GM12874 (cell line): ENCODE measurements at regions not wholly inside any gene's neighbourhood (a gene's known extent, or its start where the extent isn't known, plus 50 kb on each side); places are given as distances from the start of the nearest gene placed in this dataset.

Experiments
- CTCF ChIP-seq: IDR thresholded peaks from 2 replicates; pipeline ENCODE4 v1.5.1; 2011; ENCODE audit warnings: low read depth, mild to moderate bottlenecking, control low read depth, low read length, moderate library complexity; ENCODE audit not compliant: insufficient read depth

GRCh38 chr6:113184291-113184690 lies 672.9 kb upstream of the MARCKS start:
- no peak for TF ChIP-seq CTCF

- no peak for TF ChIP-seq CTCF
Observed at GRCh38 chr6:113184736-113185135, 672.4 kb upstream of the MARCKS start.

GRCh38 chr6:113185299-113185698 lies 671.8 kb upstream of the MARCKS start:
- TF ChIP-seq CTCF, result no peak

GRCh38 chr6:113187661-113188060 lies 669.5 kb upstream of the MARCKS start:
- no peak for TF ChIP-seq CTCF

GRCh38 chr6:113188962-113189361 lies 668.2 kb upstream of the MARCKS start:
- no peak for TF ChIP-seq CTCF

- no peak for TF ChIP-seq CTCF
Observed at GRCh38 chr6:113190170-113190569, 667.0 kb upstream of the MARCKS start.

- no peak for TF ChIP-seq CTCF
Observed at GRCh38 chr6:113194090-113194489, 663.1 kb upstream of the MARCKS start.
